OCI-LY1 (cell line): ENCODE measurements at regions not wholly inside any gene's neighbourhood (a gene's known extent, or its start where the extent isn't known, plus 50 kb on each side); places are given as distances from the start of the nearest gene placed in this dataset.

Experiments
- H2AFZ ChIP-seq: fragments of 200-600 bp; sonication (generic), shearing (Covaris generic); 2 replicates; pipeline ENCODE4 v1.6.0; 2014; ENCODE audit warnings: antibody characterized with exemption, mild to moderate bottlenecking, low read length
- H3F3A ChIP-seq: fragments of 200-600 bp; sonication (generic), shearing (Covaris generic); 2 replicates; pipeline ENCODE4 v1.6.0; 2014; ENCODE audit warnings: mild to moderate bottlenecking, antibody characterized with exemption, low read length, moderate library complexity; ENCODE audit not compliant: insufficient read depth
- H3K27ac ChIP-seq: fragments of 200-600 bp; sonication (generic); 2 replicates; pipeline ENCODE4 v1.5.1; 2014; ENCODE audit warnings: low read length, mixed run types, mild to moderate bottlenecking, low read depth; ENCODE audit not compliant: poor library complexity, severe bottlenecking
- H3K27me3 ChIP-seq: fragments of 200-600 bp; sonication (generic); 2 replicates; pipeline ENCODE4 v1.6.0; 2014; ENCODE audit warnings: antibody characterized with exemption, mild to moderate bottlenecking, low read length, moderate library complexity; ENCODE audit not compliant: insufficient read depth
- H3K36me3 ChIP-seq: fragments of 200-600 bp; sonication (generic); 2 replicates; pipeline ENCODE4 v1.6.1; 2014; ENCODE audit warnings: mild to moderate bottlenecking, antibody characterized with exemption, low read length, moderate library complexity, mixed read lengths; ENCODE audit not compliant: insufficient read depth
- H3K4me1 ChIP-seq: fragments of 200-600 bp; sonication (generic); 2 replicates; pipeline ENCODE4 v1.5.1; 2014; ENCODE audit warnings: mild to moderate bottlenecking, low read length, moderate library complexity; ENCODE audit not compliant: insufficient read depth, severe bottlenecking
- H3K4me2 ChIP-seq: fragments of 200-600 bp; sonication (generic), shearing (Covaris generic); 2 replicates; pipeline ENCODE4 v1.6.1; 2014; ENCODE audit warnings: low read length
- H3K4me3 ChIP-seq: fragments of 200-600 bp; sonication (generic); 2 replicates; pipeline ENCODE4 v1.5.1; 2014; ENCODE audit warnings: low read length, low read depth, mild to moderate bottlenecking, mixed read lengths; ENCODE audit not compliant: poor library complexity, severe bottlenecking
- H3K79me2 ChIP-seq: fragments of 200-600 bp; shearing (Covaris generic); 2 replicates; pipeline ENCODE4 v1.6.1; 2016; ENCODE audit warnings: mixed run types, low read length, mixed read lengths; ENCODE audit not compliant: insufficient read depth
- H3K9ac ChIP-seq: fragments of 200-600 bp; sonication (generic), shearing (Covaris generic); 2 replicates; pipeline ENCODE4 v1.6.1; 2014; ENCODE audit warnings: mild to moderate bottlenecking, low read length, mixed read lengths
- H3K9me2 ChIP-seq: fragments of 200-600 bp; sonication (generic), shearing (Covaris generic); 2 replicates; pipeline ENCODE4 v1.6.1; 2014; ENCODE audit warnings: low read depth, mild to moderate bottlenecking, low read length, mixed read lengths
- H3K9me3 ChIP-seq: fragments of 200-600 bp; shearing (Covaris generic); 2 replicates; pipeline ENCODE4 v1.6.1; 2014; ENCODE audit warnings: low read length, mixed read lengths
- H4K20me1 ChIP-seq: fragments of 200-600 bp; sonication (generic), shearing (Covaris generic); 2 replicates; pipeline ENCODE4 v1.6.0; 2016; ENCODE audit warnings: mild to moderate bottlenecking, low read length; ENCODE audit not compliant: insufficient read depth
- CTCF ChIP-seq: fragments of 200-600 bp; sonication (generic), shearing (Covaris generic); IDR thresholded peaks from 2 replicates; pipeline ENCODE4 v1.5.1; 2017; ENCODE audit warnings: mild to moderate bottlenecking, antibody characterized with exemption, low read length, moderate library complexity, mixed read lengths
- EZH2 ChIP-seq: fragments of 200-600 bp; sonication (generic), shearing (Covaris generic); IDR thresholded peaks from 2 replicates; pipeline ENCODE4 v1.8.0; 2017; ENCODE audit warnings: borderline replicate concordance, mixed run types, mild to moderate bottlenecking, antibody characterized with exemption, low read length, moderate library complexity, mixed read lengths

- Histone ChIP-seq H3F3A (no peaks in the 10 kb centered on the region), H3K36me3 (no peaks in the 10 kb centered on the region), H3K4me2 (no peak overlapping the region), H2AFZ (no peak overlapping the region), H4K20me1 (no peaks in the 10 kb centered on the region), H3K27me3 (no peaks in the 10 kb centered on the region), H3K9me3 (no peaks in the 10 kb centered on the region), H3K9ac (no peak overlapping the region), H3K9me2 (no peaks in the 10 kb centered on the region), H3K4me1 (no peaks in the 10 kb centered on the region), H3K27ac (no peak overlapping the region), H3K4me3 (no peak overlapping the region), H3K79me2 (no peaks in the 10 kb centered on the region)
- no peak for TF ChIP-seq EZH2
- TF ChIP-seq CTCF: no peak
These were observed 767.2 kb downstream of the RAB28 start for GRCh38 chr4:12716896-12717295.

- no peaks in the 10 kb centered on the region for H3F3A ChIP-seq
- no peak overlapping the region for H2AFZ ChIP-seq
- H3K9me2 ChIP-seq: no peaks in the 10 kb centered on the region
- no peaks in the 10 kb centered on the region for H3K27me3 ChIP-seq
- H3K9ac ChIP-seq: no peak overlapping the region
- H3K4me3 ChIP-seq: no peak overlapping the region
- H3K4me2 ChIP-seq: no peak overlapping the region
- H3K27ac ChIP-seq: no peak overlapping the region
- H3K9me3 ChIP-seq: no peaks in the 10 kb centered on the region
- H3K79me2 ChIP-seq: no peaks in the 10 kb centered on the region
- H4K20me1 ChIP-seq: no peaks in the 10 kb centered on the region
- H3K36me3 ChIP-seq: no peaks in the 10 kb centered on the region
- no peak for TF ChIP-seq EZH2
- TF ChIP-seq CTCF: no peak
- H3K4me1 ChIP-seq: no peaks in the 10 kb centered on the region
These were observed 771.3 kb downstream of the RAB28 start for GRCh38 chr4:12712648-12713339.

- TF ChIP-seq CTCF: no peak
- no peak for TF ChIP-seq EZH2
- H2AFZ ChIP-seq: no peak overlapping the region
These were observed 776.6 kb downstream of the RAB28 start for GRCh38 chr4:12707381-12708175.

More at GRCh38 chr4:12707381-12708175, 776.6 kb downstream of the RAB28 start:
- H3K9ac ChIP-seq: no peak overlapping the region
- H3K27ac ChIP-seq: no peak overlapping the region
- H3K79me2 ChIP-seq: no peaks in the 10 kb centered on the region
- no peaks in the 10 kb centered on the region for H3F3A ChIP-seq
- H3K4me3 ChIP-seq: no peak overlapping the region
- H3K36me3 ChIP-seq: no peaks in the 10 kb centered on the region
- no peaks in the 10 kb centered on the region for H4K20me1 ChIP-seq
- H3K4me2 ChIP-seq: no peak overlapping the region
- H3K9me3 ChIP-seq: no peaks in the 10 kb centered on the region
- H3K9me2 ChIP-seq: no peaks in the 10 kb centered on the region
- H3K27me3 ChIP-seq: no peaks in the 10 kb centered on the region
- H3K4me1 ChIP-seq: no peaks in the 10 kb centered on the region
